ENCODE measurements at regions not wholly inside any gene's neighbourhood (a gene's known extent, or its start where the extent isn't known, plus 50 kb on each side); places are given as distances from the start of the nearest gene placed in this dataset.

DNA sequence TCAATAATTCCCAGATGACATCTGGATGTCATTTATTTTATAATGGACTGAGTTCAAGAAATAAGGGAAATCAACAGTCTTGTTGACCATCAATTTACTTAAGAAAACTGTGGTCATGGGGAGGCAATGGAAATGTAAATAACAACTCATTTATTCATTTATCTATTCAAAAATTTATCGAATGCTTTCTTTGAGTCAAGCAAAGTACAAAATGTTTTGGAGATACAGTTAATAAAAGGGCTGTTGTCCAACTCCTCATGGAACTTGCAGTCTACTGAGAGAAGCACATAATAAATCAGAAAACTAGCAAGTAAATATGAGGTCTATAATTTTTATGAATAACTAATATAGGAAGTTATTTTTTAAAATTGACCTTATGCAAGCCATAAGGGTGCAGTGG is 65.5 kb upstream of the KITLG start:
- no peak for TF ChIP-seq ZNF274 (IDR thresholded peaks at IDR 0.05; ENCODE audit: low read depth, low read length)
- no peak overlapping the region for H3K4me3 ChIP-seq (ENCODE audit: low read length)

DNA sequence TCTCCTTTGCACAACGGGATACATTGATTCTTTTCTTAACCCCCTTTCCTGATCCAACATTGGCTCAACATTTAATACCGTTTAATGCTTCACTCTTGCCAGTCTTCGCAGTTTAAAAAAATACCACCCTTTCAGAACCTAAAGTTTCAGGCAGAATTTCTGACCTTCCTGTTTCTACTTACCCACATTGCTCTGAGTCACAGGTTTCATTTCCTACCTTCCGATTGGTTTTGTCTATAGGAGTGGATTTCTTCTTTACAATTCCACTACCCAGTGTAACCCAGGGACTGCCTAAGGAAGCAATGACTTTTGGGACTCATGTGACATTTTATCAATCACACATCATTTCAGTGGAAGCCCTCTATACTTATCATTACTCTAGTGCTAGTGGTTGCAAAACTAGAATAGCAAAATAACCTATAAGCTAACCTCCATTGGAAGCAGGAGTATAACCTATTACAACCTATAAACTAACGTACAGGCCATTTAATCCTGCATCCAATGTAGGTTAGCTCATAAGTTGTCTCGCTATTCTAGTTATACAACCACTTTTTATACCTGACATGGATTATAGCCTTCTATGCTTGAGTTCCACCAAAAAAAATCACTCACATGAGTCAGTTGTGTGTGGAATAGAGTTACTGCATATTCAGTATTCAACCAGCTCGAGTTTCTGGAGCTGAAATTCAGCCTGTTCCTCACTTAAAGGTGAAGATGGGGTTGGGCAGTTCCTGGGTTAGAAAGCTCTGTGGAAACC is 64.9 kb upstream of the KITLG start:
- no peak overlapping the region for H3K4me3 ChIP-seq (ENCODE audit: low read length)
- no peak for TF ChIP-seq ZNF274 (IDR thresholded peaks at IDR 0.05; ENCODE audit: low read depth, low read length)

- no peak overlapping the region for H3K4me3 ChIP-seq (ENCODE audit: low read length)
- no peak for TF ChIP-seq ZNF274 (IDR thresholded peaks at IDR 0.05; ENCODE audit: low read depth, low read length)
Measured at GRCh38 chr12:88643685-88644084, 63.4 kb upstream of the KITLG start.

GRCh38 chr12:88642675-88643431 is 62.6 kb upstream of the KITLG start:
- TF ChIP-seq ZNF274 (IDR thresholded peaks at IDR 0.05; ENCODE audit: low read depth, low read length), result no peak

DNA sequence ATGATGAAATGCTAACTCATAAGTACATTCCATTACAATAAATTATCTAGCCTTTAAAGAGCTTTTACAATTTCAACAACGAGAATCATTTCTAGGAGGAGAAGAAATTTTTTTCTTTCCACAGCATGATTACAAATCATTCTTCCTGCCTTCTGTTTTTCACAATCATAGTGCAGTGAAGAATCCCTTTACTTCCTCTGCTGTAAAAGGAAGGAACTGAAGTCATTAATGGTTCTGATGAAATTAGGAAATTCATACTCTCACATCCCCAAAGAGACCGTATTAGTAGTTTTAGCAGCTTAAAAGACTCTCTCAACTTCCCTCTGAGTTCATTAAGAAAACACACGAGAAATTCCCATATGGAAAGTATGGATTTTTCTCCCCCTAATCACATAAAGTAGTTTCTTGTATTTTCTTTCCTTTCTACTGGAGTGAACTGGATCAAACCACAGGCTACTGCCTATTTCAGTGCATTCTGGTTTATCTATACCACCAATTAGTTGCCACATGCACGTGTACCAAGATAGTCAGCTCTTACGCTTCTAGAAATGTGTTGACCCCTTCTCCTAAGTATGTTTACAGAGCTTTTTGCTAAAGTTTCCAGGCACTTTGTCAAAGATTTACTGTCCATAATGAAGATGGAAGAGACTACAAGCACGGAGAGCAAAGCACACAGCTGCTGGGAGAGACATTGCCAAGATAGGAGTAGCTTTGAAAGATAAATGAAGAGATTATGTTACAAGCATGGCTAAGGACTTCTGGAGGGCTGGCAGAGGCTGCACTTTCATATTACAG is 58.9 kb upstream of the KITLG start:
- H3K4me3 ChIP-seq (ENCODE audit: low read length), result no peak overlapping the region
- TF ChIP-seq ZNF274 (IDR thresholded peaks at IDR 0.05; ENCODE audit: low read depth, low read length), result no peak

More at GRCh38 chr12:88642675-88643431, 62.6 kb upstream of the KITLG start:
- H3K4me3 ChIP-seq (ENCODE audit: low read length), result no peak overlapping the region

GRCh38 chr12:88638388-88638787 is 58.1 kb upstream of the KITLG start:
- TF ChIP-seq ZNF274 (IDR thresholded peaks at IDR 0.05; ENCODE audit: low read depth, low read length), result no peak
- no peak overlapping the region for H3K4me3 ChIP-seq (ENCODE audit: low read length)

- no peak for TF ChIP-seq ZNF274 (IDR thresholded peaks at IDR 0.05; ENCODE audit: low read depth, low read length)
- no peak overlapping the region for H3K4me3 ChIP-seq (ENCODE audit: low read length)
Measured at GRCh38 chr12:88634008-88634407, 53.7 kb upstream of the KITLG start.

DNA sequence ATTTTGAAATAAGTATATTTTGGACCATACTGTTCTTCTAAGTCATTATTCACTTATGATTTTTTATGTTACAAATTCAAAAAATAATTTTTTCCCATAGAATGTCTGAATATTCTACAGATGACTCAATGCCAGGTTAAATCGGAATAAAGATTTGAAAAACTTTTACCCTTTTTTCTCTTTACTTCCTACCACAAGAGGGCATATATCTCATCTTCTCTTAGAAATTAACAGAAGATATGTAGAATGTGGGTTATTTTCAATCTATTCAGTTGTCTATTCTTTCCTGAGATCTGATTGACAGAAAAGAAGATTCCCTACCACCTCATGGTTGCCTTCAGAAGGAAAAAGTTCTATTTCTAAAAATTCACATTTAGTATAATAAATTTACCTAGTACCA is 53.0 kb upstream of the KITLG start:
- no peak for TF ChIP-seq ZNF274 (IDR thresholded peaks at IDR 0.05; ENCODE audit: low read depth, low read length)
- H3K4me3 ChIP-seq (ENCODE audit: low read length), result no peak overlapping the region

- no peak overlapping the region for H3K4me3 ChIP-seq (ENCODE audit: low read length)
- no peak for TF ChIP-seq ZNF274 (IDR thresholded peaks at IDR 0.05; ENCODE audit: low read depth, low read length)
Measured at GRCh38 chr12:88630561-88630960, 50.3 kb upstream of the KITLG start.

All from GM08714 (cell line).